ENCODE measurements at regions not wholly inside any gene's neighbourhood (a gene's known extent, or its start where the extent isn't known, plus 50 kb on each side); places are given as distances from the start of the nearest gene placed in this dataset.

DNA sequence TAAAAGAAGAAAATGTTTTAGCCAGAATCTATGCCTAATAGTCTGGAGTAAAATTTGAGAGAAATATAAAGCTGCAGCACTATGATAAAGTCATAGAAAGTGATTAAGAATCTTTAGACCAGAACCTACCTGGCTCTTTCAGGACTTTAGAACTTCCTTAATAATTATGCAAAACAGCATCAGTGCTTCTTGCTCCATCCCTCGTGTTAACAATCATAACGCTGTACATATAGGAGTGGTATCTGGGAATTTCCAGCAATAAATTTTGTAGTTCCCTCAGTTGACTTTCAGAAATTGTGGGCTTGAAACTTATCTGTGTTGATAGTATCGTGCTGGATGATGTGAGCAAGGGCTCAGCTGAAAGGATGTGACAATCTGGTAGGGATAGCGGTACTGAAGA, 102.1 kb upstream of the RASGEF1B start:
- TF ChIP-seq, protein P1, sequence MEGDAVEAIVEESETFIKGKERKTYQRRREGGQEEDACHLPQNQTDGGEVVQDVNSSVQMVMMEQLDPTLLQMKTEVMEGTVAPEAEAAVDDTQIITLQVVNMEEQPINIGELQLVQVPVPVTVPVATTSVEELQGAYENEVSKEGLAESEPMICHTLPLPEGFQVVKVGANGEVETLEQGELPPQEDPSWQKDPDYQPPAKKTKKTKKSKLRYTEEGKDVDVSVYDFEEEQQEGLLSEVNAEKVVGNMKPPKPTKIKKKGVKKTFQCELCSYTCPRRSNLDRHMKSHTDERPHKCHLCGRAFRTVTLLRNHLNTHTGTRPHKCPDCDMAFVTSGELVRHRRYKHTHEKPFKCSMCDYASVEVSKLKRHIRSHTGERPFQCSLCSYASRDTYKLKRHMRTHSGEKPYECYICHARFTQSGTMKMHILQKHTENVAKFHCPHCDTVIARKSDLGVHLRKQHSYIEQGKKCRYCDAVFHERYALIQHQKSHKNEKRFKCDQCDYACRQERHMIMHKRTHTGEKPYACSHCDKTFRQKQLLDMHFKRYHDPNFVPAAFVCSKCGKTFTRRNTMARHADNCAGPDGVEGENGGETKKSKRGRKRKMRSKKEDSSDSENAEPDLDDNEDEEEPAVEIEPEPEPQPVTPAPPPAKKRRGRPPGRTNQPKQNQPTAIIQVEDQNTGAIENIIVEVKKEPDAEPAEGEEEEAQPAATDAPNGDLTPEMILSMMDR (IDR thresholded peaks at IDR 0.05): no peak
- TF ChIP-seq EZH2 (IDR thresholded peaks at IDR 0.05; ENCODE audit: borderline replicate concordance, insufficient read depth, low read depth, low read length, poor library complexity, severe bottlenecking): no peak
